GM19395 (cell line): ENCODE measurements at regions not wholly inside any gene's neighbourhood (a gene's known extent, or its start where the extent isn't known, plus 50 kb on each side); places are given as distances from the start of the nearest gene placed in this dataset.
"Not testable (repeated sequence)": the region's sequence is repeated elsewhere in the genome, so short reads cannot be mapped to it uniquely, and the experiment has no call there.

Source experiments
- ATAC-seq: cut with Tn5 transposase; IDR thresholded peaks from one replicate; pipeline ENCODE4 v1.9.1; 2021; ENCODE audit warnings: mild to moderate bottlenecking, moderate library complexity; ENCODE audit not compliant: unreplicated experiment

GRCh38 chr1:224529844-224530243 is 86.3 kb upstream of the CNIH3 start:
- ATAC-seq = no peak

GRCh38 chr1:224533517-224533916 is 82.6 kb upstream of the CNIH3 start:
- ATAC-seq = no peak

GRCh38 chr1:224534731-224535130 is 81.4 kb upstream of the CNIH3 start:
- no peak for ATAC-seq

- no peak for ATAC-seq
Observed at GRCh38 chr1:224535641-224536040, 80.5 kb upstream of the CNIH3 start.

GRCh38 chr1:224539971-224540370 is 76.1 kb upstream of the CNIH3 start:
- ATAC-seq = no peak

GRCh38 chr1:224540535-224540934 is 75.6 kb upstream of the CNIH3 start:
- ATAC-seq = no peak

- no peak for ATAC-seq
Observed at GRCh38 chr1:224541072-224541790, 74.9 kb upstream of the CNIH3 start.

- ATAC-seq = no peak
Observed at GRCh38 chr1:224541901-224542630, 74.1 kb upstream of the CNIH3 start.

GRCh38 chr1:224542783-224543440 is 73.2 kb upstream of the CNIH3 start:
- no peak for ATAC-seq

- ATAC-seq = no peak
Observed at GRCh38 chr1:224543453-224543852, 72.7 kb upstream of the CNIH3 start.

- no peak for ATAC-seq
Observed at GRCh38 chr1:224544346-224545110, 71.6 kb upstream of the CNIH3 start.

GRCh38 chr1:224545571-224545970 is 70.5 kb upstream of the CNIH3 start:
- no peak for ATAC-seq

GRCh38 chr1:224548676-224549075 is 67.4 kb upstream of the CNIH3 start:
- ATAC-seq = no peak

GRCh38 chr1:224551189-224551588 is 64.9 kb upstream of the CNIH3 start:
- ATAC-seq = not testable (repeated sequence)

- ATAC-seq = no peak
Observed at GRCh38 chr1:224554056-224554455, 62.1 kb upstream of the CNIH3 start.

- no peak for ATAC-seq
Observed at GRCh38 chr1:224554620-224555259, 61.4 kb upstream of the CNIH3 start.

GRCh38 chr1:224558904-224559303 is 57.2 kb upstream of the CNIH3 start:
- no peak for ATAC-seq

- ATAC-seq = no peak
Observed at GRCh38 chr1:224559981-224560728, 56.0 kb upstream of the CNIH3 start.

- ATAC-seq = not testable (repeated sequence)
Observed at GRCh38 chr1:224562881-224563280, 53.2 kb upstream of the CNIH3 start.

GRCh38 chr1:224563666-224564065 is 52.5 kb upstream of the CNIH3 start:
- ATAC-seq = no peak
